Nephron progenitor cell (in vitro differentiated cells): ENCODE measurements at regions not wholly inside any gene's neighbourhood (a gene's known extent, or its start where the extent isn't known, plus 50 kb on each side); places are given as distances from the start of the nearest gene placed in this dataset.

Experiments used
- DNase-seq: peaks from one replicate; pipeline ENCODE4 v3.0.0; 2021
- H3K27ac Mint-ChIP-seq: 2 replicates; pipeline ENCODE4 v1.8.0; 2021; ENCODE audit warnings: mild to moderate bottlenecking, moderate library complexity, mixed read lengths
- H3K27me3 Mint-ChIP-seq: 2 replicates; pipeline ENCODE4 v1.8.0; 2021; ENCODE audit warnings: mild to moderate bottlenecking, low read depth, mixed read lengths; ENCODE audit not compliant: poor library complexity
- H3K36me3 Mint-ChIP-seq: 2 replicates; pipeline ENCODE4 v1.8.0; 2021; ENCODE audit warnings: low read depth, mixed read lengths
- H3K4me1 Mint-ChIP-seq: 2 replicates; pipeline ENCODE4 v1.8.0; 2021; ENCODE audit warnings: mixed read lengths
- H3K4me3 Mint-ChIP-seq: 2 replicates; pipeline ENCODE4 v1.8.0; 2021; ENCODE audit warnings: mild to moderate bottlenecking, moderate library complexity, mixed read lengths
- H3K9me3 Mint-ChIP-seq: 2 replicates; pipeline ENCODE4 v1.8.0; 2021; ENCODE audit warnings: mild to moderate bottlenecking, moderate library complexity, mixed read lengths
- CTCF ChIP-seq: fragments of 200-600 bp; sonication (generic); IDR thresholded peaks from 2 replicates; pipeline ENCODE4 v1.5.0; 2021; ENCODE audit warnings: antibody characterized with exemption

- Mint-ChIP-seq H3K4me3 (no peak overlapping the region), H3K36me3 (no peaks in the 10 kb centered on the region), H3K27ac (no peak overlapping the region), H3K4me1 (no peaks in the 10 kb centered on the region), H3K9me3 (peaks cover 78% of the 10 kb centered on the region), H3K27me3 (no peaks in the 10 kb centered on the region)
- TF ChIP-seq CTCF: no peak
- DNase-seq: no peak
Observed at GRCh38 chr16:31819948-31820347, 53.7 kb upstream of the ZNF267 start.
